RKO (cell line): ENCODE measurements at regions not wholly inside any gene's neighbourhood (a gene's known extent, or its start where the extent isn't known, plus 50 kb on each side); places are given as distances from the start of the nearest gene placed in this dataset.

ENCODE experiments used
- DNase-seq: peaks from one replicate; pipeline ENCODE4 v3.0.0-alpha.2; 2016; ENCODE audit warnings: low spot score

DNA sequence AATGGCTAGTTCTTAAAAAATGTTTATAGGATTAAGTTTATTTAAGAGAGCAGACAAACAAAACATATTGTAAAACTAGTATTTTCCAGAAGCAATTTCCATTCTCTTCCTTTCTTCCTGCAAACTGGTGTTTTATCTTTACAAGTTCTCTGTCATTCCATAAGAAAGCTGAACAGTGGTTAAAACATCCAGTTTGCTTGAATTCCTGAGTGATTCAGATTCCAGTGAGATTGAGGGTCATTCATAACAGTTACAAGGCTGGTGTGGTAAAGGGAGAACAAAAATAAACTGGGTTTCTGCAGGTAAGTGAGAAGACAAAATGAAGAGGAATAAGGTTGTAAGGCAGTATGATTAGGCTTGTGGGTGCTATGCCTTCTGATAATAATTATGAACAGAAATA, 544.8 kb upstream of the DIPK2B start:
- DNase-seq: no peak

DNA sequence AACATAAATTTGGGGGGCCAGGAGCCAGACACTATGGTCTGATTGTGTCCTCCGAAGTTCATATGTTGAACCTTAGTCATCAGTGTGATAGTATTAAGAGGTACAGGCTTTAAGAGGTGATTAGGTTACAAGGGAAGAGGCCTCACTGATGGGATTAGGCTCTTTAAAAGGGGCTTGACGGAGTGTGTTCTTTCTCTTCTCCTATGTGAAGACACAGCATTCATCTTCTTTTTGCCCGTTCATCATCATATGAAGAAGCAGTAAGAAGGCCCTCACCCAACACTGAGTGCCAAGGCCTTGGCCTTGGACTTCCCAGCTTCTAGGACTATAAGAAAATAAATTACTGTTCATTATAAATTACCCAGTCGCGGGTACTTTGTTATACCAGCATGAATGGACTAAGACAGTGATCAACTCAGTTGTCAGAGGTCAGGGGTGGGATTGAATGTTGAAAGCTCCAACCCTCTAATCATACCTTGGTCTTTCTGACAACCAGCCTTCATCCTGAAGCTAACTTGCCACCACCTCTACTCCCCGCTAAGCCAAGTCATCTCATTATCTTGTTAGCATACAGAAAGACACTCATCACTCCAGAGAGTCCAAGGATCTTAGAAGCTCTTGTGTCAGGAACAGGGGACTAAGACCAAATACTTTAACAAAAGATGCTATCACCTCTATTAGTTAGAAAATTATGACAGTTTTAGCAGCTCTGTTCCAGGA, 543.4 kb upstream of the DIPK2B start:
- DNase-seq: peak; percentile 68

DNA sequence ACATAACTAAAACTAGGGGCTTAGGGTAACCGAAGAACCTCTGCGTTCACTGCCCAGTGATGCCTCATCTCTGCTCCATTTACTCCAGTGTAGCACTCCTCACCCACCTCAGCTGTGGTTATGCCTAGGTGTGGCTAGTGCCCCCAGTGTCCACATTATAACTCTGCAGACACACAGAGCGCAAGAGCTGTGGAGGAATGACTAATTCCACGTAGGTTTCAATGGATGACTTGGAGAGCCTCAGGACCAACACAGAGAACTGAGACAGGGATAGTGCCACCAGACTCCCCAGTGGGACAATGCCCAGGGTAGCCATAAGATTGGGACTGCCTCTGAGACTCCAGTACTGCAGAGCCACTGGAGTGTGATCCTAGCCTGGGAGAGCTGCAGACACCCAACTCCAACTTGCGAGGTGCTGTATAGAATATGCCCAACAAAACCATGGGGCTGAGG, 542.4 kb upstream of the DIPK2B start:
- peak; percentile 92 for DNase-seq

DNA sequence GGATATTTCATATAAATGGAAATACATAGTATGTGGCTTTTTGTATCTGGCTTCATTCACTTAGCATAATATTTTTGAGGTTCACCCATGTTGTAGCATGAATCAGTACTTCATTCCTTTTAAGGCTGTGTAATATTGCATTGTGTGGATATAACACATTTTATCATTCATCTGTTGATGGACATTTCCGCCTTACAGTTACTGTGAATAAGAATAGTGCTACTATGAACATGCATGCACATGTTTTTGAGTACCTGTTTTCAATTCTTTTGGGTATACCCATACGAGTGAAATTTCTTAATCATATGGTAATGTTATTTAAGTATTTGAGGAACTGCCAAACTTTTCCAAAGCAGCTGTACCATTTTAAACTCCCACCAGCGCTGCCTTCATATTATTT, 539.6 kb upstream of the DIPK2B start:
- DNase-seq: no peak

DNA sequence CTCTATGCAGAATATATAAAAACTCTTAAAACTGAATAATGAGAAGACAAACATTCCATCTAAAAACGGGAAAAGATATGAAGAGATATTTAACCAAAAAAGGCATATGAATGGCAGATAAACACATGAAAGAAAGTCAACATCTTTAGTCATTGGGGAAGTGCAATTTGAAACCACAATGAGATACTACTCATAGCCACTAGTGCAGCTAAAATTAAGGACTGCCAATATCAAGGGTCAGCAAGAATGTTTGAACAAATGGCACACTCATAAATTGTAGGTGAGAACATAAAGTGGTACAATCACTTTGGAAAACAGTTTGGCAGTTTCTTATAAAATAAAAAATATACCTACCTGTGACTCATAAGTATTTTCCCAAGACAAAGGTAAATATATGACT, 534.9 kb upstream of the DIPK2B start:
- DNase-seq: no peak

DNA sequence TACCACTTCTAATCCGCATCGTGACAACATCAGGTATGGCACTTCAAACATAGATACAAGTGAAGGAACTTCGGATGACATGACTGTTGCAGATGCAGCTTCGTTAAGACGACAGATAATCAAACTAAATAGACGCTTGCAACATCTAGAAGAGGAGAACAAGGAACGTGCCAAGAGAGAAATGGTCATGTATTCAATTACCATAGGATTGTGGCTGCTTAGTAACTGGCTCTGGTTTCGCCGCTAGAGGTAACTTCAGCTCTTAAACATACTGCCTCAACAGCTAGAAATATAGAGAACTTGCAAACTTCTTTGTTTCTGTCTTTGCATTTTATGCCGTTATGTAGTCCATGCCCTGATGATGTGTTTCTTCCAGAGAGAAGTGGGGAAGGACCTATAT, 530.8 kb upstream of the DIPK2B start:
- no peak for DNase-seq

DNA sequence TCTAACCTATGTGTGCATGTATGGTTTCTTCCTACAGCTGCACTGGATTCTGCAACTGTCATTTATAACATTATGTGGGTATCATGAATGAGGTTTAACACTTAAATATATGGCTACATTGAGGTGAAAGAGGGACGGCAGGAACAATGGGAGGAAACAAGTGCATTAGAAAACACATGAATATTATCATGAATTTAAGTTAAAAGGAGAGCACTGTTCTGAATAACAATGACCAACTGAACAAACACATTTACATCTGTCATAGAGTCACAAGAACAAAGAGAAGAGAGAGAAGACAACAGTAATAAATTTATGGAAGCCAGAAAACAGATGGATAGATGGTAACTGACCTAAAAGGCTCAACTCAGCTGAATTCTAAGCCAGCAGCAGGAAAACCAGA, 527.1 kb upstream of the DIPK2B start:
- DNase-seq: no peak

DNA sequence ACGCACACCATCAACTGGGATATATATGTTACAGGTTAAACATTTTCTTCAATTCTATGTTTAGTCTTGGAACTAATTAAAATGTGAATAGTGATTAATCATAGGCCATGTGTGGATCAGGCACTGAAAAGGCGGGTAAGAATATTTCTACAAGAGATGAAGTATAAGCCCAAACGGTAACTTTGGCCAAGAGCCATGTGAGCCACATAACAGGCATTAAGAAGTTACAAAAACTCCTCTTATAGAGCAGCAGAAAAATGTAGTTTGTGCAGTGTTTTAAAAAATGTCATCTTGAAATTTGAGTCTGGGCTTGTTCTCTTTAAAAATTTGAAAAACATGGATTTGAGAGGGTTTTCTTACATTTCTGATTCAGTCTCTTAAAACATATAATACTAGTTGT, 521.8 kb upstream of the DIPK2B start:
- no peak for DNase-seq

DNA sequence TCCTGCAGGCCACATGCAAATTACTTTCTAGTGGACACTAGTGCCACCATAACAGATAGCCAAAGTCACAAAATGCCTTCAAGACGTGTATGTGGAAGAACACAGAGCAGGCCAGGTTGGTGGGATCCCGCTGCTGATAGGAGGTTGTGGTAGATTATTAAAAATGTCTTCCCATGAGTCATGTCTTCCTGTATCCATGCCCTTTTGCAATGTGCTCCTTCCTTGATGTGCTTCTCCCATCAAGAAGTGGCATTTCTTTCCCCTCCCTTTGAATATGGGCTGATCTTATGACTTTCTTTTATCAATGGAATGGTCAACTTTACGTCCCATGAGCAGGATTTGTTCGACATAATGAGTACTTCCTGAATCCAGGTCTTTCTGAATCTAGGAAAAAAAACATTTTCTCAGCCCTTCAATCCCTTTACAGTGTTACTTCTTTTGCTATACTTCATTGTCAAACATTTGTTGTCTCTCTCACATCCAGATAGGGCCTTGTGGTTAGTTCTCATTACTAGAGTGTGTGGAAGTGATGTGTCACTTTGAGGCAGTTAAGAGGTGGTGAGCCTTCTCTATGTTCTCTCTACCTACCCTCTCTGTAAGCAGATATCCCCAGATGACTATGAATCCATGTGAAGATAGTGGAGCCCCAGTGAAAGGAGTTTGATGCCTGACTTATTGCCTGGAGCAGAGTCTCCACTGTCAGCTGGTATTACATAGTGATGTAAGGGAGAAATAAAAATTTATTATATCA, 519.2 kb upstream of the DIPK2B start:
- DNase-seq: no peak

DNA sequence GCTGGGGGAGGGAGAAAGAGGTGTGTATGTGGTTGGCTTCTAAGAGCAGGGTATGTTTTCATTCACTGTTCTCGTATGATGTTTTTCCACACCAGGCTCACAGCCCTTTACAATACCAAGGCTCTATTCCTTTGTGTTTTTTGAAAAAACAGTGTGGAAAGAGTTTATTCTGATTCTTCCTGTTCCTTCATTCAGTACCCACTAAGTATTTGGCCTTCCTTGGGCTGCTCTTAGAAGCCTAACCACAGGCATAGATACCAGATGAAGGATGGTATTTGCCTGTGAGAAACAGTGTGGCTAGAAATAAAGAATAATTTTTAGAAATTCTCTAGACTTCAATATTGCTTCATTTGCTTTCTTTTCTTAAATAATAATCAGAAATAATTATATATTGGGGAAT, 518.0 kb upstream of the DIPK2B start:
- DNase-seq: no peak

DNA sequence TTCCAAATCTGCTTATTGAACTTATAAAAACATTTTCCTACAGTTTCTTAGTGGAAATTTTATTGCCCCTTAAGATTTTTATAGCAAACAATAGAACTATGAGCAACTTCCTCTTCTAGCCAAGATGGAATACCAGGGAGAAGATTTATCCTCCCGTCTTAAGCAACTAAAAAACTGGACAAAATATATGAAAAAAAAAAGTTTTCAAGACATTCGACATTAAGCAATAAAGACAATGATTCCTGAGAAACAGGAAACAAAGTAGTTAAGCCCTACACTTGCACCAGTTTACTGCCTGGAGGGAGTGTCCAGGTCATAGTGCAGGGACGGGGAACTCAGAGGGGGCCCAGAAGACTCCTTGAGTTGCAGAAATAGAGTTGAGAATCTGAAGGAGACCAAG, 516.1 kb upstream of the DIPK2B start:
- DNase-seq: no peak

DNA sequence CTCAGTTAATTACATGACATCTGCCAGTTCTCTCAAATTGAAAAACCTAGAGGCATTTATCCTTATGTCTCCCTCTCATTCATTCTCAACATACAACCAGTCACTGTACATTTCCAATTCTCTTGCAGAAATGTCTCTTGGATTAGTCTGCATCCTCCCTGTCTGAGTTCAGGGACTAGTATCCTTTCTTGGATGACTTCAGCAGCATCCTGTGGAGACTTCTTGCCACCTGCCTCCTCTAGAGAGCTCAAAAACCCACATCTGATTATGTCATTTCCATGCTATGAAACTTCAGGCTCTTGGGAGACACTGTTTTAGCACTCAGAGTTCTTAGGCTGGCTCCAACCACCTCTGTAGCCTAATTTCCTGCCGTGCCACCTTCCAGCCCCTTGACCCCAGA, 515.1 kb upstream of the DIPK2B start:
- peak; percentile 60 for DNase-seq

DNA sequence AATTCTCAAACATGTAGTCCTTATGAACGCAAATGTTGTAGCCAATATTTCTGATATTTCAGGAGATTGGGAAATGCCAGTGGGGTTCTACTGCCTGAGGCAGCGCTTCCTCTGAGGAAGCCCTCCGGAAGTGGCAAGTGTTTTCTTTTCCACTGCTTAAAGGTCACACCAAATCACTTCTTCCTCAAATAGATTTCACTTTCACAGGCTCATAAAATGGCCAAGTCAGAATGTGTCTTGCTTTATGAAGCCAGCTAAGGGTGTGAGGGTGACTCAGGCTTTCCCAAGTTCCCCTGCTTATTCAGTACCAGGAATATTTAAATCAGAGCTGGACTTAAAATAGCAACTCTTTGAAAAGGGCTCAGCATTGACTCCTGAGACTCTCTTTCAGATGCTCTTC, 514.2 kb upstream of the DIPK2B start:
- DNase-seq: peak; percentile 81

DNA sequence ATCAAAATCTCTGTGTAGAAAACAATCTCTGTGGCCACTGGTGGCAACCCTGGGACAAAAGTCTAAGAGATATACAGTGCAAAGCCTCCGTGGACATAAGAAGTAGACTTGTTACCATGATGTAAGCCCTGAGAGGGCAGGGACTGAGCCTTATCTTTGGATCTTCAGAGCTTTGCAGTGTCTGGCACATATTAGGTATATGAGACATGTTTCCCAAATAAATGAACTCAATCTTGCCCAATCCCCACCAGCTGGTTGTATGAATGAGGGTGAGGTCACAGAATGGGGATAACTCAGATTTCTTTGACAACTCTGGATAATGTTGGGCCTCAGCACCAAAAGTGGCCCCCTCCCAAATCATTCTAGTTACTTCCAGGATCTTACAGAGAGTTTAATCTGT, 511.4 kb upstream of the DIPK2B start:
- peak; percentile 55 for DNase-seq

DNA sequence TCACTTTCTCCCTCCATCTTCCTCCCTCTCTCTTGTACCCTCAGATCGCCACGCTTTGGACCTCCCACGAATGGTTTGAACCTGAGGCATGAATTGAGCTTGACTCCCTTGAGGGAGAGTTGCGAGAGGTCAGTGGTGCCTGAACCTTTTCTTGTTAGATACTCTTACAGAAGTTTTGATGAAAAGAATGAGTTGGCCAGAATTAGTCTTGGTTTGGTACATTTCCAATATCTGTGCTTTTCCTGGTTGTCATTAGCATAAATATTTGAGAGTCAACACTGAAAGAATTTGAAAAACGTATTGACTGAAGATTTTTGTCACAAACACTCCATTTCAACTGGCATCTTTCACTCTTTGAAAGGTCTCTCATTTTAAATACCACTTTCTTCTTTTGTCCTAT, 510.6 kb upstream of the DIPK2B start:
- no peak for DNase-seq

DNA sequence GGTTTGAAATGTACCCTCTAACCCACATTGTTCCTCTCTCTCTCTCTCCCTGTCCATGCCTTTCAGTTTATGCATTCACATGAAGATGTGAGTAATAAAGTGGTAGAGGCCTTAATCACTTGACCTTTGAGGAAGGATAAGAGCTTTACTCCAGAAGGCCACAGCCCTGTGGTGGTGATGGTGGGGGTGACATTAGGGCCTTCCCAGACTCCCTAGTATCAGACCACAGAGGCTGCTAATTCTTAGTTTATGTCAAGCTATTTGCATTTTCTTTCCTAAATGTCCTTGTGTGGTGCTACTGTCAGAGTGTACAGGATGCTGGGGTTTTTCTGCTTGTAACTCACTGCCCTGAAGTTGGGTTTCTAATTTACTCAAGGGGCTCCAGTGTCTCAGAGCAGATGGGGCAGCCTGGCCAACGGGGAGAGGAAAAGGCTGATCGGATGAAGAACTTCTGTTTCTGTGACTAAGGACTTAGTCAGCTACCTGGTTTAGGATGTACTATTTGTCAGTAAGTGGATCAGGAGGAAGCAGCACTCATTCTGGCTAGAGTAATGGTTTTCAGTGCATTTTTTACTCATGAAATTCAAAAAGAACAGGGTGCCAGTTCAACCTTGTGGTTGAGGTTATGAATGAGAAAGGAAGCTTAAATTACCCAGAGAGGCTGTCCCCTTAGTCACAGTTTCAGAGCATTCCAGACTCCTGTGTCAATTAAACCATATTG, 509.6 kb upstream of the DIPK2B start:
- DNase-seq: peak; percentile 98

DNA sequence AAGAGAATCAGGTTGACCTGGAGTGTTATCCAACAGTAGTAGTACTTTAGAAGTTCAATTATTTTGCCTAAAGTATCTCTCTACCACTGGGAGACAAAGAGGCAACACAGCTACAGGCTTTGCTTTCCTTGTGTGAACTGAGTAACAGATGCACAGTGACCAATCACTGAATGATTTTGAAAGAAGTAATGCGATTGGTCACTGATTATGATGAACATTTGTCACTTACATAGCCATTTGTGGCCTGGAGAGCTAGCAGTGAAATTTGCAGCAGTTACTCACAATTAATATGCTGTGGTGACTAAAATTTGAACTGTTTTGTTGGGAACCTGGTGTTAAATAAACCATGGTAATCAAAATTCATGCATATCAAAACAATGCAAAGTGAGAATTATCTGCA, 508.7 kb upstream of the DIPK2B start:
- peak; percentile 74 for DNase-seq

DNA sequence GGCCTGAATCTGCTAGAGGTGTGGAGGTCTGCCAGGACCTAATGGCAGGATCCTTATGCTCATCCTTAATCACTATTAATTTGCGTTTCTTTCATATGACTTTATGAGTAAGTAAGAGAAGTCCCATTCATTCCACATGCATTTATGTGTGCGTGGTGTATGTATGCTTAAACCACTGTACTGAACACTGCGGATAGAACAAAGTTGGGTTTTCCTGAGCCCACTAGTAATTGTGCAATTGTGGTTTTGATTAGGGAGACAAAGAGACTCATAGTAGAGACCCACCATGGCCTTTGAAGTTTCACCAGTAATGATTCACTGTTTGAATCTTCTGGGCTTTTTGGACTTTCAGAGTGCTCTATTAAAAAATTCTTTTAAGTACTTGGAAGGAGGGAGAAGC, 498.5 kb upstream of the DIPK2B start:
- no peak for DNase-seq

DNA sequence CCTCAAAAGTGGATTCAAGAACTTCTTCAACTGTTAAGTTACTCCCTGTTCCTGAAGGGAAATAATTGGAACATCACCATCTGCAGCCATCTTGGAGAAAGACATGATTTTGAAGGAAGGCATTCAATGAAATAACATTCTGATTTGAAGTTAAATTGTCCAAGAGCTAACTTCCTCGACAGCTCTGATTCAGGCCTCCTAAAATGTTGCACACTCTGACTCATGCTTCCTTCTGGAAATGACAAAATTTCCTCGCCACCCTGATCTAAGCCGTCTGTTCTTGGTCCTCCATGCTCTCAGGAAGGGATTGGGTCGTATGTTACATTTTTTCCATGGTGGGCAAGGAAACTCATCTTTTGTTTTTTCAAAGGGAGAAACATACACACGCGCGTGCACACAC, 496.9 kb upstream of the DIPK2B start:
- peak; percentile 96 for DNase-seq

DNA sequence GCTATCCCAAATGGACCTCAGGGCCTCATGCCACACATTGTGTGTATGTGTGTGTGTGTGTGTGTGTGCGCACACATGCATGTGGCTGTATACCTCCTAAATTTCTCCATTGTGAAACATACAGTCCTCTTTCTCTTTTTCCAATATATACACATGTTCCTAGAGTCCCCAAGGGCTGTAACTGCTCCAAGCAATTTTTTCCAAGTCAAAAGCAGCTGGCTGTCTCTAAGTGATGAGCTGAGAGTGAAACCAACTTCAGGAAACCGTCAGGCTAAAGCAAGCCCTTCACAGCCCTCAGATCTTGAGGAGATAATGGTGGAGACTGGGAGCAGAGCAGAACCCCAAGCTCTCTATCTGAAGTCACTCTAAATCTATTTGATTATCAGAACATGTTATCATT, 496.1 kb upstream of the DIPK2B start:
- no peak for DNase-seq

DNA sequence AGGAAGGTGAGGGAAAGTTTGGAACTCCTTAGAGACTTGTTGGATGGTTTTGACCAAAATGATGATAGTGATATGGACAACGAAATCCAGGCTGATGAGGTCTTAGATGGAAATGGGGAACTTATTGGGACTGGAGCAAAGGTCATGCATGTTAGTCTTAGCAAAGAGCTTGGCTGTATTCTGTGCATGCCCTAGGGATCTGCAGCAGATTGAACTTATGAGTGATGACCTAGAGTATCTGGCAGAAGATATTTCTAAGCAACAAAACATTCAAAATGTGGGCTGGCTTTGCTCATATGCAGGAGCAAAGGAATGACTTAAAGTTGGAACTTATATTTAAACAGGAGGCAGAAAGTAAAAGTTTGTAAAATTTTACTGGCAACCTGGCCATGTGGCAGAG, 489.3 kb upstream of the DIPK2B start:
- DNase-seq: no peak

DNA sequence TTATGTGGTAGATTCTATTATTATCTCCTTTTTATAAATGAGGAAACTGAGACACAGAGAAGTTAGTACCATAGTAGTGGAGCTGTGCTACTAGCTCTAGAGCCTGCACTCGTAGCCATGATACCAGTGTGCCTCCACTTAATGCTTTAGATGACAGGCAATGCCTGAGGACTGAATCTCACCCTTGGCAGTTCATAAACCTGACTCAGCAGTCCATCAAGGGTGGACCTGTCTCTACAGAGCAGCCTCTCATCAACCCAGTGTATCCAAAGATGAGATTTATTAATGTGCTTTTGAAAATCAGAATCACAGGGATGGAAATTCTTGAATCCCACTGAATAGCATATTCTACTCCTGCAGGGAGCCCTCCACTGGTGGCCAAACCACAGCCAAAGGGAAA, 483.2 kb upstream of the DIPK2B start:
- DNase-seq: no peak

DNA sequence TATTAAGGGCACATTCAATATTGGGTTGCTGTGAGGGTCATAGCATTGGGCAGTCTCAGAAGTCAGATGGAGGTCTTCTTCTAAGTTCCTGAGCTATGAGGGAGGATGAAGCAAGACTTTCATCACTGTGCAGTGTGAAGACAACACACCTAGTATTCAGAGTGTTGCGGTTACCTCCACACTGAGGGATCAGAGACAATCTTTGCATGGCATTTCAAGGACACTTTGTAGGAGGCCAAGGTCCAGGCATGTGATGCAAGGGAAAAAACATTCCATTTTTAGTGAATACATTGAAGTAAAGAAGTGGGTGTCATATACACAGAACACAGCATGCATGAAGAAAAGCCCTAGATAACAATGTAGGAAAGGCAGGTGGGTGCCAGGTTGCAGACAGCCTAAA, 481.2 kb upstream of the DIPK2B start:
- DNase-seq: no peak
